IPS DF 19.7 (cell line): ENCODE measurements at regions not wholly inside any gene's neighbourhood (a gene's known extent, or its start where the extent isn't known, plus 50 kb on each side); places are given as distances from the start of the nearest gene placed in this dataset.
A peak's percentile ranks its signal among the peaks of the same experiment; 100 is the strongest.
"Not testable (repeated sequence)": the region's sequence is repeated elsewhere in the genome, so short reads cannot be mapped to it uniquely, and the experiment has no call there.

Source experiments
- DNase-seq: peaks from one replicate; pipeline ENCODE4 v3.0.0-alpha.2; 2013; ENCODE audit warnings: low read depth, low spot score

- DNase-seq = no peak
These were observed 441.2 kb upstream of the ZNF462 start for GRCh38 chr9:106421772-106422171.

GRCh38 chr9:106423575-106423974, 439.4 kb upstream of the ZNF462 start:
- no peak for DNase-seq

GRCh38 chr9:106432631-106433030, 430.3 kb upstream of the ZNF462 start:
- DNase-seq = no peak

GRCh38 chr9:106438928-106439327, 424.0 kb upstream of the ZNF462 start:
- DNase-seq = no peak

GRCh38 chr9:106441283-106441682, 421.7 kb upstream of the ZNF462 start:
- DNase-seq = no peak

GRCh38 chr9:106443520-106443919, 419.4 kb upstream of the ZNF462 start:
- DNase-seq = no peak

GRCh38 chr9:106445107-106445506, 417.9 kb upstream of the ZNF462 start:
- DNase-seq = no peak

GRCh38 chr9:106449336-106449927, 413.5 kb upstream of the ZNF462 start:
- DNase-seq = no peak

- DNase-seq = no peak
These were observed 412.4 kb upstream of the ZNF462 start for GRCh38 chr9:106450549-106450948.

GRCh38 chr9:106451223-106451622, 411.7 kb upstream of the ZNF462 start:
- DNase-seq = no peak

GRCh38 chr9:106456581-106456980, 406.4 kb upstream of the ZNF462 start:
- peak; percentile 61 for DNase-seq

GRCh38 chr9:106467113-106467864, 395.7 kb upstream of the ZNF462 start:
- peak; percentile 82 for DNase-seq

GRCh38 chr9:106467865-106468164, 395.2 kb upstream of the ZNF462 start:
- no peak for DNase-seq

GRCh38 chr9:106468431-106468830, 394.5 kb upstream of the ZNF462 start:
- no peak for DNase-seq

- DNase-seq = no peak
These were observed 384.7 kb upstream of the ZNF462 start for GRCh38 chr9:106478312-106478711.

GRCh38 chr9:106478727-106479126, 384.2 kb upstream of the ZNF462 start:
- DNase-seq = no peak

- no peak for DNase-seq
These were observed 383.3 kb upstream of the ZNF462 start for GRCh38 chr9:106479679-106480078.

- no peak for DNase-seq
These were observed 381.9 kb upstream of the ZNF462 start for GRCh38 chr9:106481013-106481609.

- DNase-seq = no peak
These were observed 380.2 kb upstream of the ZNF462 start for GRCh38 chr9:106482733-106483132.

- DNase-seq = no peak
These were observed 376.3 kb upstream of the ZNF462 start for GRCh38 chr9:106486685-106487084.

GRCh38 chr9:106487266-106487665, 375.7 kb upstream of the ZNF462 start:
- no peak for DNase-seq

GRCh38 chr9:106492126-106492525, 370.8 kb upstream of the ZNF462 start:
- not testable (repeated sequence) for DNase-seq

- no peak for DNase-seq
These were observed 362.8 kb upstream of the ZNF462 start for GRCh38 chr9:106500171-106500570.
